HT1080 (cell line): ENCODE measurements at regions not wholly inside any gene's neighbourhood (a gene's known extent, or its start where the extent isn't known, plus 50 kb on each side); places are given as distances from the start of the nearest gene placed in this dataset.

Experiments used
- DNase-seq: peaks from one replicate; pipeline ENCODE4 v3.0.0-alpha.2; 2015; ENCODE audit warnings: low read depth

- DNase-seq, result peak; percentile 65
Measured at GRCh38 chr14:65222440-65222858, 120.1 kb upstream of the MAX start.

DNA sequence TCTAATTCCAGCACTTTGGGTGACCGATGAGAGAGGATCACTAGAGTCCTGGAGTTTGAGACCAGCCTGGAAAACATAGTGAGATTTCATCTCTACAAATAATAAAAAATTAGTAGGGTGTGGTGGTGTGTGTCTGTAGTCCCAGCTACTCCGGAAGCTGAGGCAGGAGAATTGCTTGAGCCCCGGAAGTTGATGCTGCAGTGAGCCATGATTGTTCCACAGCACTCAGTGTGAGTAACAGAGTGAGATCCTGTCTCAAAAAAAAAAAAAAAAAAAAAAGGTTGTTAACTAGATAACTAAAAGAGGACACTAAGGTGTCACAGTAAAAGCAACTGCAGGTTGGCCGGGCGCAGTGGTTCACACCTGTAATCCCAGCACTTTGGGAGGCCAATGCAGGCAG lies 121.3 kb upstream of the MAX start:
- DNase-seq, result no peak

- peak; percentile 19 for DNase-seq
Measured at GRCh38 chr14:65224799-65225198, 122.5 kb upstream of the MAX start.

GRCh38 chr14:65225299-65226159 lies 123.2 kb upstream of the MAX start:
- DNase-seq, result no peak

DNA sequence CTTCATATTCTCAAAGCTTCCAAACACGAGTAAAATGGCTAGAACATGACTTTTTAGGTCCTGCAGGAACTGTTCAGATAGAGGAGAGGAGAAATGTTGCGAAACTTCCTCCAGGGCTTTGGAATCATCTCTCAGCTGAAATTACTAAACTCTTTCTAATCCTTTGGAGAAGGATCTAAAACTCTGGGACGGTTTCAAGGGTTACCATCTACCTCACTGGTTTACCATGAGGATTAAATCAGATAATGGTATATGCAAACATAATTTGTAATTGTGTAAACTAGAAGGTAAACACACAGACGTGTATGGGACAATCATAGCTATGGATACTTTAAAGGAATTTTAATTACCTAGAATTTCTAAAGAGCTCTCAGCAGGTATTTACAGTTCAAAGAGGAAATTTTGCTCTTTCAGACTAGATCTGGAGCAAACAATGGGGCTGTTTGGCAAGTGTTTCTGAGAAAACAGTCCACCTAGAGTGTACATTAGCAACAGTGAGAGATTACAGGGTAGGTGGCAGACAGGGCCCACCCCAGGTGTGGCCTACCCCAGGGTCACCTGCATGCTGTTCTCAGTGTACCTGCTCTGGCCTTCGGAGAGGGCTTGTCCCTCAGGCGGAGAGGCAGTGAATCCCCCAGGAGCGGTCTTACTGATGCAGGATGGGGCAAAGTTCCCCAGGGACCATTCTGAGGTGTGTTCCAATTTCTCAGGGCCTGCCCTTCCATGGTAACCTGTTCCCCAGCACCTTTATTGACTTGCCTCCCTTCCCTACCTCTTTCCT lies 124.7 kb upstream of the MAX start:
- no peak for DNase-seq

GRCh38 chr14:65228436-65228835 lies 126.1 kb upstream of the MAX start:
- no peak for DNase-seq

- no peak for DNase-seq
Measured at GRCh38 chr14:65228956-65229747, 126.8 kb upstream of the MAX start.

- DNase-seq, result no peak
Measured at GRCh38 chr14:65229748-65230728, 127.7 kb upstream of the MAX start.

GRCh38 chr14:65231286-65231980 lies 129.1 kb upstream of the MAX start:
- DNase-seq, result no peak

GRCh38 chr14:65234752-65235361 lies 132.5 kb upstream of the MAX start:
- no peak for DNase-seq

GRCh38 chr14:65237023-65237814 lies 134.9 kb upstream of the MAX start:
- DNase-seq, result no peak

- peak; percentile 85 for DNase-seq
Measured at GRCh38 chr14:65237941-65238340, 135.6 kb upstream of the MAX start.

- DNase-seq, result peak; percentile 94
Measured at GRCh38 chr14:65238456-65238855, 136.1 kb upstream of the MAX start.

DNA sequence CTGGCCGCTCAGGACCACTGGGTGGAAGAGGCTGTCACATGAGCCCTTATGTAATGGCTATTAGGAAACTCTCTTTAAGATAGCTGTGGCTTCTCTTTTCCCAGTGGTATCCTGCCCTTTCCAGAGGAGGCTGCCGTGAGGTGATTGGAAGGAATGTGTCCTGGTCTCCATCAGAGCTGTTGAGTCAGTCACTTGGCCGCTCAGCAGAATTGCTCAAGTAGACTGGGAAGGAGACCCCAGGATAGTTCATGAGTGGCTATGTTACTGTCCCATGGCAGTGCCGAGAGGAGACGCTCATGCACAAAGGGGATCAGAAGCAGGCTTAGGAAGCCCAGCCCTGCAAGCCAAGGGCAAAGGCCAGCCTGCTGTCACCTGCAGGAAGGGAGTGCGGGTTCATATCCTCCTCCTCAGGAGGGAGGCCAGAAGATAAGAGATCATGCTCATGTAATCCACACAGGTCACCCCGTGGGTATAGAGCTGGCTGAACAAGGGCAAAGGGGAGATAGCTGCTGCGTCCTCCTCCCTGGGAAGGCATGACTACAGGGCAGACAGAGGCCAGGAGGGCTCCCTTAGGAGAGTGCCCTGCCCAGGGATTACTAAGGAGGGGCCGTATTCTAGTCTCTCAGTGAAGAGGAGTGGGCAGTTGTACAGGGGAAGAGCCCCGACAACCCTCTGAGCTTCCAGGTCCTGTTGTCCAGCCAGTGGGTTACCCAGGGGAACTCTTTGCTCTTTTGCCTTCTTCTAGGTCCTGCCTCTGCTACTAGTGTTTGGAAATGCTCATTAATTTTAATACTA lies 137.0 kb upstream of the MAX start:
- DNase-seq, result peak; percentile 75

GRCh38 chr14:65239938-65240296 lies 137.6 kb upstream of the MAX start:
- DNase-seq, result no peak

GRCh38 chr14:65241125-65241752 lies 138.9 kb upstream of the MAX start:
- DNase-seq, result no peak

- DNase-seq, result no peak
Measured at GRCh38 chr14:65242732-65243134, 140.4 kb upstream of the MAX start.
